Bronchial epithelial cell (primary cell): ENCODE measurements at regions not wholly inside any gene's neighbourhood (a gene's known extent, or its start where the extent isn't known, plus 50 kb on each side); places are given as distances from the start of the nearest gene placed in this dataset.

Experiments used
- DNase-seq: peaks from one replicate; pipeline ENCODE4 v3.0.0-alpha.2; 2010; ENCODE audit warnings: low read depth
- FAIRE-seq: peaks from 2 replicates; lab custom pipeline; 2011; peaks lifted over from hg19 to GRCh38; lab: Jason Lieb, UNC
- H3K27me3 ChIP-seq: 2 replicates; pipeline ENCODE4 v1.5.1; 2011; ENCODE audit warnings: low read length; ENCODE audit not compliant: control insufficient read depth, insufficient read depth
- H3K36me3 ChIP-seq: 2 replicates; pipeline ENCODE4 v1.5.1; 2011; ENCODE audit warnings: low read length; ENCODE audit not compliant: control insufficient read depth, insufficient read depth
- H3K4me3 ChIP-seq: 2 replicates; pipeline ENCODE4 v1.5.1; 2011; ENCODE audit warnings: mild to moderate bottlenecking, low read depth, low read length, control low read depth
- CTCF ChIP-seq: IDR thresholded peaks from 2 replicates; pipeline ENCODE4 v1.5.1; 2011; ENCODE audit warnings: mild to moderate bottlenecking, moderate library complexity, low read length, control low read depth, inconsistent platforms; ENCODE audit not compliant: insufficient read depth, severe bottlenecking

- DNase-seq: peak; percentile 86
Observed at GRCh38 chr20:58065508-58066361, 162.7 kb downstream of the ANKRD60 start.

GRCh38 chr20:58064411-58065010 lies 163.9 kb downstream of the ANKRD60 start:
- no peak for TF ChIP-seq CTCF
- FAIRE-seq: no peak
- DNase-seq: no peak
- no peak overlapping the region for H3K4me3 ChIP-seq
- H3K27me3 ChIP-seq: peaks cover 8% of the 10 kb centered on the region
- no peaks in the 10 kb centered on the region for H3K36me3 ChIP-seq

More at GRCh38 chr20:58065508-58066361, 162.7 kb downstream of the ANKRD60 start:
- FAIRE-seq: no peak
- H3K4me3 ChIP-seq: no peak overlapping the region
- peaks cover 8% of the 10 kb centered on the region for H3K27me3 ChIP-seq
- no peaks in the 10 kb centered on the region for H3K36me3 ChIP-seq
- no peak for TF ChIP-seq CTCF

GRCh38 chr20:58059260-58059544 lies 169.3 kb downstream of the ANKRD60 start:
- TF ChIP-seq CTCF: no peak
- H3K36me3 ChIP-seq: no peaks in the 10 kb centered on the region
- no peak for DNase-seq
- H3K27me3 ChIP-seq: peaks cover 17% of the 10 kb centered on the region
- H3K4me3 ChIP-seq: no peak overlapping the region
- no peak for FAIRE-seq

GRCh38 chr20:58058421-58059259 lies 169.8 kb downstream of the ANKRD60 start:
- TF ChIP-seq CTCF: no peak
- H3K36me3 ChIP-seq: no peaks in the 10 kb centered on the region
- FAIRE-seq (no peak), DNase-seq (no peak)
- H3K4me3 ChIP-seq: no peak overlapping the region
- H3K27me3 ChIP-seq: peaks cover 17% of the 10 kb centered on the region

- FAIRE-seq (no peak), DNase-seq (no peak)
- Histone ChIP-seq H3K27me3 (peaks cover 17% of the 10 kb centered on the region), H3K4me3 (no peak overlapping the region), H3K36me3 (no peaks in the 10 kb centered on the region)
- no peak for TF ChIP-seq CTCF
Observed at GRCh38 chr20:58056921-58057686, 171.3 kb downstream of the ANKRD60 start.
